GM12875 (cell line): ENCODE measurements at regions not wholly inside any gene's neighbourhood (a gene's known extent, or its start where the extent isn't known, plus 50 kb on each side); places are given as distances from the start of the nearest gene placed in this dataset.

Experiments
- H3K4me3 ChIP-seq: one replicate; pipeline ENCODE4 v1.5.1; 2011; ENCODE audit warnings: low read depth, low read length, control low read depth
- CTCF ChIP-seq: IDR thresholded peaks from 2 replicates; pipeline ENCODE4 v1.5.1; 2011; ENCODE audit warnings: low read depth, mild to moderate bottlenecking, control low read depth, inconsistent platforms, low read length, moderate library complexity, borderline replicate concordance; ENCODE audit not compliant: insufficient read depth

GRCh38 chr4:137664046-137664387, 131.7 kb upstream of the PCDH18 start:
- no peak overlapping the region for H3K4me3 ChIP-seq
- no peak for TF ChIP-seq CTCF

DNA sequence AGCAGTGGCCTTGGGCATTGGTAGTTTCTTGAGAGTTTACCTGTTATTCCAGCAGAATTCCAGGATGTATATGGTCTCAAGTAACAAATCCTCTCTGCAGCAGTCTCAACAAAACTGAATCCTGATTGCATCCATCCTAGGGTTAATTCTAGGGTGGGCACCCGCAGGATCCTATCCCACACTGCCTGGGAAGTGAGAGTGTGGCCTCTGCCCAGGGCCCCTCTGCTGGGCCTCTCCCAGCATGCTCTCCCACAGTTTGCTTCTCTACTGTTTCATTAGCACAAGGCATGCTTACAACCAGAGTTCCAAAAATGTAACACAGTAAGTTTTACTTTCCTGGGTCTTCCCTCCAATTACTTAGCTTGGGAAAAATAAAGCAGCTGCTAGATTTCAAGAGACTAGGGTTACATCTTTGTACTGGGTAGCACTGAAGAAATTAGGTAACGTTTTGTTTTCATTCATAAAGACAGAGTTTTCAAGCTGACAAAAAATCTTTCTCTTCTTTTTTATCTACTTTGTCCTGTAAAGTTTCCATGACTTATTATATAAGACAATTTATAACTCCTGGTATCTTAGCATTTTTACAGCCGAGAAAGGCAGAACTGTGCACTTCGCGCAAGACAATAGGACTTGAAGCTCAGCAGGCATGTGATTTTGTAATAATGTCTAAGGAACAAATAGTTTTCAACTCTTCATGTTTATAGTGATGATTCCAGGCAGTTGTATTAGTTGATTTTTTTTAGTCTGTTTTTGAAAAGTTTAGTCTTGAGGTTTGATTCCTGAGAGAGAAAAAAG, 131.2 kb upstream of the PCDH18 start:
- H3K4me3 ChIP-seq: no peak overlapping the region
- TF ChIP-seq CTCF: no peak

DNA sequence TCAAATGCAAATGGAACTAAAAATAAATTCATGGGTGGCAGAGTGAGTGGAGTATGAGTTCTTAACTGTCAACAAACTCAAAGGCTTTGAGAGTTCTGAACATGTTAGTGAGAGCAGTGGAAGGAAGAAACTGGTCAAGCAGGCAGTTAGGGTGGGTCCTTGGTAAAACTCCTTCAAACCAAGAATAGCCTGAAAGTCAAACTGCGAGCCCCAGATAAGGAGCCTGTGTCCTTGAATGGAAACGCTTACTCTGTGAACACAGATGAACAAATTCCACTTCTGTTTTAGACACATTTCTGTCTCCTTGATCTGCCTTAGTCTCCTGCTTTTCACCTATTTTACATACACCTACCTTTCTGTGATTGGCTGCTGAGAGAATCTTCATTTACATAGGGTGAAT, 129.4 kb upstream of the PCDH18 start:
- H3K4me3 ChIP-seq: no peak overlapping the region
- no peak for TF ChIP-seq CTCF

DNA sequence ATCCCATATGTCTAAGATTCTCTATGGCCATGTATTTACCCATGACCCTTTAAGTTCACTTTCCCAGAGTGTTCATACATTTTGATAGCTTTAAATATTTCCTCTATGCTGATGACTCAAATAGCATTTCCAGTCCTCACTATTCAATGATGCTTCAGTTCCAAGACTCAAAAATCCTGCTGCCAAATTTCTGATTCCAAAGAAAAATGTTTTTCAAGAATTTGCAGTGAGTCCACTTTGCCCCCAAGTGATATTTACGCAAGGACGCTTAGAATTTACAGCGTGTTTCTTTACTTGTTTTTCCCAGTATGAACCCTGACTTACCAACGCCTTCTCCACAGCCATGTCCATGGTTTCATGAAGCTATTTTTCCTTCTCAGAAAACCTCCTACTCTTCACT, 127.9 kb upstream of the PCDH18 start:
- TF ChIP-seq CTCF: no peak
- H3K4me3 ChIP-seq: no peak overlapping the region

DNA sequence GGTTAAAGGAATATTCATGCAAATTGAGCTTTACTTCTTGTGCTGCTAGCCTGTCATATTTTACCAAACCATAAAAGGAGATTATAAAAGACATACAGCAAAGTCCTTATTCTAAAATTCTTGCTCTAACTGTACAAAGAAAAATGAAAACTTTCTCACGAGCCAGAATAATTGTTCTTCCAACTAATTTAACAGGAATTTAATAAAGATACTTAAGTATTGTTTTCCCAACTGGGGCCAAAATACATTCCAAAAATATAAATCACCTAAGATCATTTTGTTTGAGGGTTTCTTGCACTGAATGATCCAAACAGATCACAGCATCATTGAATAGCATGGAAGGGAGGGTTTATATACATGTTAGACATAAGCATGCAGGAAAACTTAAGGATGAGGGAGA, 127.1 kb upstream of the PCDH18 start:
- no peak for TF ChIP-seq CTCF
- H3K4me3 ChIP-seq: no peak overlapping the region

DNA sequence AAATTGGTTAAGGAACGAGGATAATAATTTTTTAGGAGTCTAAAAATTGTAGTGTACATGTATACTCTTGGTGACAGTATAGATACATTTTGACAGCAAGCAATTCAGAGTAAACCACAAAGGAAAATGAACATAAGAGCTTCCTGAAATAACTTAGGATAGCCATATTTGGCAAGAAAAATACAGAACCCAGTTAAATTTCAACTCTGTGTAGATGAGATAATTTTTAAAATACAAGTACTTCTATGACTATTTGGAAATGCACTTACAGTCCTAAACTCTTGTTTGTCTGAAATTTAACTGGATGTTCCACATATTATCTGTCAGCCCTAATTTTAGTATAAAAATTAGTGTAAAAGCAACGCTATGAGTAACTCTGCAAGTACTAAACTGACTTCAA, 124.4 kb upstream of the PCDH18 start:
- TF ChIP-seq CTCF: no peak
- H3K4me3 ChIP-seq: no peak overlapping the region

DNA sequence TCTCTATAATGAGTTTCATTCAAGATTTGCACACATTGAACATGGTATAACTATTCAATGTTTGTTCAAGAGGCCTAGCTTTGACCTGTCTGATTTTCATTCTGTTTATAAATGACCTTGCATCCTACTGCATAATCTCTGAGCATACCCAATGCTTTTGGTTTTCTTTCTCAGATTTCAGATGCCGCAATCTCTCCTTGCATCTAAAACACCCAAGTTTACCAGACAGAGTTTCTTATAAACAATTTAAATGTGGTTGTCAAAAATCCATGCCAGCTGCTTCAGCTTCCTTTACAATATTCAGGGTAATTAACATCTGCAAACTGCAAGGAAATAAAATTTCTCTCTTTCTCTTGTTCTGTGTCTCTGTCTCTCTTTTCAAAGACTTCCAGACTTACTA, 123.0 kb upstream of the PCDH18 start:
- no peak for TF ChIP-seq CTCF
- no peak overlapping the region for H3K4me3 ChIP-seq
